ENCODE measurements at regions not wholly inside any gene's neighbourhood (a gene's known extent, or its start where the extent isn't known, plus 50 kb on each side); places are given as distances from the start of the nearest gene placed in this dataset.

DNA sequence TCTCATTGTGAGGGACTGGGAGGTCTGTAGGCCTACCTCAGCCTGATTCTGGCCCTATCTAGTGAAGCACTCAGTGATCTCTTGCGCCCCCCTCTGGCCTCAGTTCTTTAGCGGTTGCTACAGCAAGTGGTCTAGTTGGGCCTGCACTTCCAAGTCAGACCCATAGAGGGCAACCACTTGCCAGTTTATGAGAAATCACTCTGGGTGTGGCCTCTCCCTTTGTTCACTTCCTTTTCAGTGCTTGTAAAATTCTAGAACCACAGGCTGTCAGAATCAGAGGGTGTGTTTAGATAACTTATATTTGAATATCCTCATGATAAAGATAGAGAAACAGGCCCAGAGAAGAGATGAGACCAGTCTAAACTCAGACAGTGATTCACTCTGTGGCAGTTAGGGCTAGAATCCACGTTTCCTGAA lies 60.9 kb upstream of the LAS1L start:
- H3K27me3 Mint-ChIP-seq = peaks cover 0 to 5% of the 10 kb centered on the region in 2 donors
- CTCF ChIA-PET = interaction anchor here (0.6 to 0.7 kb wide), 3 partner anchors 56 to 150 kb away, joined by 3 to 7 read pairs (median 5); no protein-coding TSS in a partner anchor

DNA sequence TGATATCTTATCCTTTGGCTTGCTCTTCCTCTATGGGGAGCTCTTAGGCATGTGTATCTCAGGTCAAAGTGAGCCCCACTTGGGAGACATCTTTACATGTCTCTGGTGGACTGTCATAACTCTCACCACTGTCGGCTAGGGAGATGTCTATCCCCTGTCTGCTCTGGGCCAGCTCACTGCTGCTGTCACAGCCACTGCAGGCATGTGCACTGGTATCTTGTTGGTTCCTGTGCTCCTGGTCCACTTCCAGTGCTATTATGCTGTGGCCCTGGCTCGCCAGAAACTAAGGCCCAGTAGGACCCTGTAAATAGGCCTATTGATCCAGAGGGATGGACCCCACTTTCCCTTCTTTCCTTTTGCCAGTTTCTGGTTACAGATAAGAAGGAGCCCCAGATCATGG lies 56.6 kb upstream of the LAS1L start:
- ATAC-seq (replicated peaks in 1 of 4) = no peak
- Mint-ChIP-seq H3K36me3 (no peaks in the 10 kb centered on the region), H3K4me1 (peaks cover 12 to 20% (median 18%) of the 10 kb centered on the region in 3 donors), H3K4me3 (no peak overlapping the region), H3K27me3 (peaks cover 0 to 21% of the 10 kb centered on the region in 2 donors), H3K9me3 (no peaks in the 10 kb centered on the region), H3K27ac (no peak overlapping the region)
- WGBS (ENCODE audit: insufficient coverage) = no CpG with 5 or more reads among the region's 2 CpGs
- DNase-seq = no peak
- no peaks in the 10 kb centered on the region for H3K9me3 ChIP-seq
- CTCF ChIA-PET = interaction anchor here in 1 of 2 donors (0.7 kb wide), 1 partner anchor 14 kb away, joined by 3 read pairs; no protein-coding TSS in a partner anchor
- H3K36me3 ChIP-seq (ENCODE audit: control insufficient read depth in 2 of 2, extremely low read depth in 1 of 2, insufficient read depth in 1 of 2, low read length in 1 of 2) = no peaks in the 10 kb centered on the region
- H3K27ac ChIP-seq (ENCODE audit: low read length) = no peak overlapping the region
- no peaks in the 10 kb centered on the region for H3K27me3 ChIP-seq (replicated peaks in 1 of 2; ENCODE audit: control insufficient read depth in 2 of 2, extremely low read depth in 1 of 2, insufficient read depth in 2 of 2, low read length in 1 of 2)
- POLR2A ChIA-PET = no interaction called here
- H3K4me1 ChIP-seq (ENCODE audit: control insufficient read depth in 1 of 2, extremely low read depth in 1 of 2, insufficient read depth in 2 of 2, low read length in 2 of 2) = peaks cover 6 to 15% of the 10 kb centered on the region in 2 experiments
- no peak overlapping the region for H3K4me3 ChIP-seq (ENCODE audit: control insufficient read depth in 1 of 2, extremely low read depth in 1 of 2, low read length in 1 of 2)

More for the DNA sequence above, 60.9 kb upstream of the LAS1L start:
- peak overlapping the region; percentile 35 to 68 (median 39) for H3K4me3 Mint-ChIP-seq
- peaks cover 48 to 55% (median 53%) of the 10 kb centered on the region in 3 donors for H3K4me1 Mint-ChIP-seq
- H3K4me3 ChIP-seq (ENCODE audit: control insufficient read depth in 1 of 2, extremely low read depth in 1 of 2, low read length in 1 of 2) = peak overlapping the region in 1 of 2 donors; percentile 12
- no peaks in the 10 kb centered on the region for H3K9me3 Mint-ChIP-seq
- H3K36me3 Mint-ChIP-seq = no peaks in the 10 kb centered on the region
- no peaks in the 10 kb centered on the region for H3K9me3 ChIP-seq
- peaks cover 23 to 55% of the 10 kb centered on the region in 2 experiments for H3K4me1 ChIP-seq (ENCODE audit: control insufficient read depth in 1 of 2, extremely low read depth in 1 of 2, insufficient read depth in 2 of 2, low read length in 2 of 2)
- H3K27me3 ChIP-seq (replicated peaks in 1 of 2; ENCODE audit: control insufficient read depth in 2 of 2, extremely low read depth in 1 of 2, insufficient read depth in 2 of 2, low read length in 1 of 2) = no peaks in the 10 kb centered on the region
- WGBS (ENCODE audit: insufficient coverage) = no CpG with 5 or more reads among the region's 3 CpGs
- peak; percentile 77 to 96 (median 88) for DNase-seq
- peak overlapping the region; percentile 91 for H3K27ac ChIP-seq (ENCODE audit: low read length)
- ATAC-seq (replicated peaks in 1 of 4) = peak; percentile 73 to 90 (median 84)
- POLR2A ChIA-PET = no interaction called here
- H3K36me3 ChIP-seq (ENCODE audit: control insufficient read depth in 2 of 2, extremely low read depth in 1 of 2, insufficient read depth in 1 of 2, low read length in 1 of 2) = no peaks in the 10 kb centered on the region
- peak overlapping the region; percentile 90 to 95 for H3K27ac Mint-ChIP-seq

DNA sequence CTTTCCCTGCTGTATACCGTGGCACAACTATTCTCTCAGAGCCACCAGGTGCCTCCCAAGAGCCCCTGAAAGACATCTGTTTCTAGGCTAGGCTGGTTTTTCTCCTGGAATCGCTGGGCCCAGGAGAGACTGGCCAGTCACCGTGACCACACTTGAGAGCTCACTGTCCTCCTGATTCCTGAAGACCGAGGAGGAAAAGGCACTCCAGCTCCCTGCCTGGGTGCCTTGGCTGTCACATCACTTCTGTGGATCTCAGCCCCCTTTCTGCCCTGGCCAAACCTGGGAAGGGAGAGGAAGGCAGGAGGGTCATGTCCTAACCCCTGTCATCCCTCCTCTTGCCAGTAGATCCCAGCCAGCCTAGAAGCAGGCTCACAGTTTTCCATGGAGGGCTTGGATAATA lies 54.7 kb upstream of the LAS1L start:
- H3K9me3 ChIP-seq = no peaks in the 10 kb centered on the region
- ChIA-PET CTCF (no interaction called here), POLR2A (no interaction called here)
- DNase-seq (no peak), ATAC-seq (replicated peaks in 1 of 4) (no peak)
- 55% methylated on average over 2 of the region's 4 CpGs for WGBS (ENCODE audit: insufficient coverage)
- Mint-ChIP-seq H3K4me3 (no peak overlapping the region), H3K4me1 (peaks cover 0 to 7% (median 5%) of the 10 kb centered on the region in 3 donors), H3K9me3 (no peaks in the 10 kb centered on the region), H3K27me3 (peaks cover 0 to 21% of the 10 kb centered on the region in 2 donors), H3K27ac (no peak overlapping the region), H3K36me3 (no peaks in the 10 kb centered on the region)
- no peak overlapping the region for H3K27ac ChIP-seq (ENCODE audit: low read length)
- no peaks in the 10 kb centered on the region for H3K4me1 ChIP-seq (ENCODE audit: control insufficient read depth in 1 of 2, extremely low read depth in 1 of 2, insufficient read depth in 2 of 2, low read length in 2 of 2)
- no peak overlapping the region for H3K4me3 ChIP-seq (ENCODE audit: control insufficient read depth in 1 of 2, extremely low read depth in 1 of 2, low read length in 1 of 2)
- no peaks in the 10 kb centered on the region for H3K36me3 ChIP-seq (ENCODE audit: control insufficient read depth in 2 of 2, extremely low read depth in 1 of 2, insufficient read depth in 1 of 2, low read length in 1 of 2)
- H3K27me3 ChIP-seq (replicated peaks in 1 of 2; ENCODE audit: control insufficient read depth in 2 of 2, extremely low read depth in 1 of 2, insufficient read depth in 2 of 2, low read length in 1 of 2) = no peaks in the 10 kb centered on the region

DNA sequence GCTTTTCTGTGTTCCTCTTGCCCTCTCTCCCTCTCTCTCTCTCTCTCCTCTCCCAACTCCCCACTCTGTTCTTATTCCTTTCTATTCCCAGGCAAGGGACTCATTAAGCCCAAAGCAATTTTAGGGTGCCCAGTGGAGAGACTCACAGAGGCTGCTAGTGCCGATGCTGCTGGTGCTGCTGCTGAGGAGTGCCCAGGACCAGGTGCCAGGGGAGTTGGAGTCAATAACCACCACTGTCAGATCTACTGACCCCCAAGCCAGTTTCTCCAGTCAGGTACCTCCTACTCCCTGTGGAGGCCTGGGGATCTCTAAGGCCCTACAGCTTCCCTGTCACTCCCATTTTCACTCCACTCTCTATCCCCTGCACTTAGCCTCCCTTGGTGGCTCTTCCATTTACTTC lies 54.2 kb upstream of the LAS1L start:
- POLR2A ChIA-PET = no interaction called here
- no peak for DNase-seq
- Mint-ChIP-seq H3K27ac (no peak overlapping the region), H3K4me3 (no peak overlapping the region), H3K9me3 (no peaks in the 10 kb centered on the region), H3K4me1 (peaks cover 0 to 5% (median 2%) of the 10 kb centered on the region in 3 donors), H3K36me3 (no peaks in the 10 kb centered on the region), H3K27me3 (peaks cover 0 to 19% of the 10 kb centered on the region in 2 donors)
- Histone ChIP-seq H3K9me3 (no peaks in the 10 kb centered on the region), H3K36me3 (ENCODE audit: control insufficient read depth in 2 of 2, extremely low read depth in 1 of 2, insufficient read depth in 1 of 2, low read length in 1 of 2) (no peaks in the 10 kb centered on the region), H3K4me3 (ENCODE audit: control insufficient read depth in 1 of 2, extremely low read depth in 1 of 2, low read length in 1 of 2) (no peak overlapping the region), H3K4me1 (ENCODE audit: control insufficient read depth in 1 of 2, extremely low read depth in 1 of 2, insufficient read depth in 2 of 2, low read length in 2 of 2) (no peaks in the 10 kb centered on the region), H3K27me3 (replicated peaks in 1 of 2; ENCODE audit: control insufficient read depth in 2 of 2, extremely low read depth in 1 of 2, insufficient read depth in 2 of 2, low read length in 1 of 2) (no peaks in the 10 kb centered on the region), H3K27ac (ENCODE audit: low read length) (no peak overlapping the region)
- no peak for ATAC-seq (replicated peaks in 1 of 4)
- CTCF ChIA-PET = no interaction called here
- 100% methylated on average over 1 of the region's 1 CpG for WGBS (ENCODE audit: insufficient coverage)

DNA sequence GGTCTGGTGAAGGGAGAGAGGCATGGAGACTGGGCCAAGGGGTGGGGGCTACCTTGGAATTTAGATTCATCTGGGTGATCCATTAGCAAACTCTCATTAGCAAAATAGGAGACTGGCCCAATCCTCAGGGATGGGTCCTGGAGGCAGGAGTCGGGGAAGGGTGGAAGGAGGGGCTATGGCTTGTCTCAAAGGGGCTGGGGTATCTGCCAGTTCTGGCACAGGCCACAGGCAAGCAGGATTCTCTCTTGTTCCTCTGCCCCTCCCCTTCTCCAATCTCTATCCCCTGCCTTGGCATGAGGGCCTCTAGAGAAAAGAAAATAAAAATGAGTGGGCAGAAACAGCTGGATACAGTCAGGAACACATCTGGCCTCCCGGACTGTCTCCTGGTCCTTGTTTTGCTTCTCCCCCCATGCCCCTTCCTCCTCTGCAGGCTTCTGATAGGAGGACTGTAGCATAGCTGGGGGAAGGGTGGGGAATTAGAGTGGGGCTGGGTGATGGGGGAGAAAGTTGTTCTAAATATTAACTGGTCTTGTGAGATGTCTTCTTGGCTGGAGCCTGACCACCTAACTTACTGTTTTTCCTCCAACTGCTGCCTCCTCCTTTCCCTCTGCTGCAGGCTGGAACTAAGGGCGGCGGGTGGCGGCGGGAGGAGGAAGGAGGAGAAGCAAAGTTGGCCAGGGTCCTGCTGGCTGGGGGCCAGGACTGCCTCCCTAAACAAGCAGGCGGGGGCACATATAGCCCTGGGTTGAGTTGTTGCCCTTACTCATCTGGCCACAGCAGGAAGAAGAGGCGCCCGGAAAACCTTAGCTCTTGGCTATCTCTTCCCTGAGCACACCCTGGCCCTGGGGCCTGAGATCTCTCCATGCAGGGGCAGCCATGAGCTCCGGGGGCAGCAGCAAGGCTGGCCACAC lies 53.3 kb upstream of the LAS1L start:
- ATAC-seq (replicated peaks in 1 of 4) (no peak), DNase-seq (no peak)
- POLR2A ChIA-PET = interaction anchor here in 1 of 2 donors (0.5 kb wide), 1 partner anchor 1144 kb away, joined by 6 read pairs; no protein-coding TSS in a partner anchor
- Mint-ChIP-seq H3K27ac (no peak overlapping the region), H3K4me3 (no peak overlapping the region), H3K9me3 (no peaks in the 10 kb centered on the region), H3K27me3 (peaks cover 0 to 16% of the 10 kb centered on the region in 2 donors), H3K4me1 (peaks cover 0 to 5% (median 0%) of the 10 kb centered on the region in 3 donors), H3K36me3 (no peaks in the 10 kb centered on the region)
- Histone ChIP-seq H3K4me1 (ENCODE audit: control insufficient read depth in 1 of 2, extremely low read depth in 1 of 2, insufficient read depth in 2 of 2, low read length in 2 of 2) (no peaks in the 10 kb centered on the region), H3K4me3 (ENCODE audit: control insufficient read depth in 1 of 2, extremely low read depth in 1 of 2, low read length in 1 of 2) (no peak overlapping the region), H3K27ac (ENCODE audit: low read length) (no peak overlapping the region), H3K27me3 (replicated peaks in 1 of 2; ENCODE audit: control insufficient read depth in 2 of 2, extremely low read depth in 1 of 2, insufficient read depth in 2 of 2, low read length in 1 of 2) (no peaks in the 10 kb centered on the region), H3K36me3 (ENCODE audit: control insufficient read depth in 2 of 2, extremely low read depth in 1 of 2, insufficient read depth in 1 of 2, low read length in 1 of 2) (no peaks in the 10 kb centered on the region), H3K9me3 (no peaks in the 10 kb centered on the region)
- WGBS (ENCODE audit: insufficient coverage) = no CpG with 5 or more reads among the region's 10 CpGs
- CTCF ChIA-PET = no interaction called here

DNA sequence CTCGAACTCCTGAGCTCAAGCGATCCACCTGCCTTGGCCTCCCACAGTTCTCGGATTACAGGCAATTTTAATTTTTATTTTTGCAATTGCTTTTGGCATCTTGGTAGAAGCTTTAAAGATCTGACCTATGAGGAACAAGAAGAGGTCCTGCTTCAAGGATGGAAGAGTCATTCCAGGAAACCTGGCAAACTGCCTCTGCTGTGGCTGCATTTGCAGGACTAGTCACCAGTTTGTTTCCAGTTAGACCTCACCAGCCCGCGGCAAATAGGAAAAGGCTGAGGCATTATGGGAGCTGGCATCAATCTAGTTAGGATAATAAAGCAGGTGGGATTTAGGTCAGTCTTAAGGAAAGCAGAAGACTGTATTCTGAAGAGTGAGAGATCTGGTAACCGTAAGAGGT lies 51.9 kb upstream of the LAS1L start:
- Mint-ChIP-seq H3K36me3 (no peaks in the 10 kb centered on the region), H3K4me1 (peaks cover 6 to 13% (median 6%) of the 10 kb centered on the region in 3 donors), H3K9me3 (no peaks in the 10 kb centered on the region), H3K27ac (no peak overlapping the region), H3K4me3 (no peak overlapping the region), H3K27me3 (peaks cover 0 to 16% of the 10 kb centered on the region in 2 donors)
- ChIA-PET POLR2A (interaction anchor here in 1 of 2 donors (0.6 kb wide), 1 partner anchor 50 kb away, joined by 9 read pairs; no protein-coding TSS in a partner anchor), CTCF (interaction anchor here in 1 of 2 donors (1.0 kb wide), 1 partner anchor 10 kb away, joined by 5 read pairs; no protein-coding TSS in a partner anchor)
- H3K27ac ChIP-seq (ENCODE audit: low read length) = no peak overlapping the region
- 70% methylated on average over 2 of the region's 6 CpGs for WGBS (ENCODE audit: insufficient coverage)
- DNase-seq (no peak), ATAC-seq (replicated peaks in 1 of 4) (no peak)
- H3K9me3 ChIP-seq = no peaks in the 10 kb centered on the region
- H3K36me3 ChIP-seq (ENCODE audit: control insufficient read depth in 2 of 2, extremely low read depth in 1 of 2, insufficient read depth in 1 of 2, low read length in 1 of 2) = no peaks in the 10 kb centered on the region
- H3K4me1 ChIP-seq (ENCODE audit: control insufficient read depth in 1 of 2, extremely low read depth in 1 of 2, insufficient read depth in 2 of 2, low read length in 2 of 2) = peaks cover 0 to 7% of the 10 kb centered on the region in 2 experiments
- H3K27me3 ChIP-seq (replicated peaks in 1 of 2; ENCODE audit: control insufficient read depth in 2 of 2, extremely low read depth in 1 of 2, insufficient read depth in 2 of 2, low read length in 1 of 2) = no peaks in the 10 kb centered on the region
- H3K4me3 ChIP-seq (ENCODE audit: control insufficient read depth in 1 of 2, extremely low read depth in 1 of 2, low read length in 1 of 2) = no peak overlapping the region
